ENCODE measurements at regions not wholly inside any gene's neighbourhood (a gene's known extent, or its start where the extent isn't known, plus 50 kb on each side); places are given as distances from the start of the nearest gene placed in this dataset.
A peak's percentile ranks its signal among the peaks of the same experiment; 100 is the strongest.
"Not testable (repeated sequence)": the region's sequence is repeated elsewhere in the genome, so short reads cannot be mapped to it uniquely, and the experiment has no call there.

- no peak for DNase-seq (ENCODE audit: low spot score)
Measured at GRCh38 chr11:71101046-71101445, 151.3 kb downstream of the SHANK2 start.

GRCh38 chr11:71098776-71099175 lies 153.6 kb downstream of the SHANK2 start:
- DNase-seq (ENCODE audit: low spot score) = no peak

- no peak for DNase-seq (ENCODE audit: low spot score)
Measured at GRCh38 chr11:71097506-71098240, 154.7 kb downstream of the SHANK2 start.

GRCh38 chr11:71096751-71097388 lies 155.5 kb downstream of the SHANK2 start:
- no peak for DNase-seq (ENCODE audit: low spot score)

- DNase-seq (ENCODE audit: low spot score) = no peak
Measured at GRCh38 chr11:71095294-71095850, 157.0 kb downstream of the SHANK2 start.

GRCh38 chr11:71094296-71095077 lies 157.9 kb downstream of the SHANK2 start:
- DNase-seq (ENCODE audit: low spot score) = no peak

GRCh38 chr11:71093783-71094182 lies 158.6 kb downstream of the SHANK2 start:
- DNase-seq (ENCODE audit: low spot score) = no peak

- DNase-seq (ENCODE audit: low spot score) = no peak
Measured at GRCh38 chr11:71091506-71092265, 160.7 kb downstream of the SHANK2 start.

GRCh38 chr11:71089571-71089970 lies 162.8 kb downstream of the SHANK2 start:
- DNase-seq (ENCODE audit: low spot score) = no peak

GRCh38 chr11:71088314-71089215 lies 163.8 kb downstream of the SHANK2 start:
- DNase-seq (ENCODE audit: low spot score) = not testable (repeated sequence)

GRCh38 chr11:71086687-71087258 lies 165.6 kb downstream of the SHANK2 start:
- DNase-seq (ENCODE audit: low spot score) = peak; percentile 72

GRCh38 chr11:71084306-71085012 lies 167.9 kb downstream of the SHANK2 start:
- DNase-seq (ENCODE audit: low spot score) = no peak

- DNase-seq (ENCODE audit: low spot score) = no peak
Measured at GRCh38 chr11:71083105-71083504, 169.3 kb downstream of the SHANK2 start.

GRCh38 chr11:71082454-71082853 lies 169.9 kb downstream of the SHANK2 start:
- no peak for DNase-seq (ENCODE audit: low spot score)

- DNase-seq (ENCODE audit: low spot score) = no peak
Measured at GRCh38 chr11:71081704-71082230, 170.6 kb downstream of the SHANK2 start.

GRCh38 chr11:71080239-71081097 lies 171.9 kb downstream of the SHANK2 start:
- peak; percentile 89 for DNase-seq (ENCODE audit: low spot score)

- DNase-seq (ENCODE audit: low spot score) = no peak
Measured at GRCh38 chr11:71079795-71080194, 172.6 kb downstream of the SHANK2 start.

GRCh38 chr11:71078482-71078881 lies 173.9 kb downstream of the SHANK2 start:
- peak; percentile 48 for DNase-seq (ENCODE audit: low spot score)

Data from HT-29 (cell line).